ENCODE measurements at regions not wholly inside any gene's neighbourhood (a gene's known extent, or its start where the extent isn't known, plus 50 kb on each side); places are given as distances from the start of the nearest gene placed in this dataset.

DNA sequence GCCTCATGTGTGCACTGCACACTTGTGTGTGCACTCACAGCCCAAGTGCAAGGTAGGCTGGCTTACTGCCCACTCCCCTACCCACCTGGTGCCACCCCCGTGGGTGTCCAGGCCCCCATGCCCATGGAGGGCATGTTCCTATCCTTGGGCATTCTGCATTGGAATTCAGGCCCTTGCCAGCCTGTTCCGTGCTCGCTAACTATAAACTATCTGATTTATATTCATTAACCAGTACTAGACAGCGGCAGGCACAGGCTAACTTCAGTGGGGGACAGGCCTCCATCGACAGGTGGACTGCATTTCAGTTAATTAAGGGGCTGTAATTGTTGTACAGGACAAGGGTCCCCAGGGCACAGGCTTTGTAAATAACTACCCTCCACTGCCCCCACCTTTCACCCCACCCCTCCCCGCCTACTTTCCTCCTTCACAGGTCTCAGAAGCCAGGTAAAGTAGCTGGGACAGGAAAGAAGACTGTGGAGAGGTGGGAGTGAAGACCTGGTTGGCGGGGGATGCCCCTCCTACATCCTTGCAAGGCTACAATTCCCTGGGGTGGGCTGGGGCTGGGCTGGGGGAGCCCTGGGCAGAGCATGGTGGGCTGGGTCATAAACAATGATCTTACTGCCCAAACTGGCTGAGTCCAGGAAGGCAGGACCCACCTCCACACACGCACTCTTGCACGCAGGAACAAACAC, 119.0 kb upstream of the LHX1 start:
- no peaks in the 10 kb centered on the region for H3K9me2 ChIP-seq (replicated peaks; ENCODE audit: control insufficient read depth, low read length)
- no peak overlapping the region for H3K4me2 ChIP-seq (ENCODE audit: low read length)
- no peaks in the 10 kb centered on the region for H3K4me1 ChIP-seq (ENCODE audit: control insufficient read depth, low read length)
- no peaks in the 10 kb centered on the region for H4K20me1 ChIP-seq (ENCODE audit: control insufficient read depth, insufficient read depth, low read depth, low read length)
- no peaks in the 10 kb centered on the region for H3K36me3 ChIP-seq (ENCODE audit: control insufficient read depth, low read length)
- no peaks in the 10 kb centered on the region for H3K27me3 ChIP-seq (ENCODE audit: control insufficient read depth, low read length)
- TF ChIP-seq EZH2phosphoT487 (IDR thresholded peaks at IDR 0.05; ENCODE audit: borderline replicate concordance, low read length) (no peak), CTCF (IDR thresholded peaks at IDR 0.05; ENCODE audit: low read depth, low read length, poor library complexity, severe bottlenecking) (no peak)
- no peaks in the 10 kb centered on the region for H3F3A ChIP-seq (ENCODE audit: control insufficient read depth, insufficient read depth)
- no peak overlapping the region for H3K4me3 ChIP-seq (ENCODE audit: low read length)
- H3K79me2 ChIP-seq (ENCODE audit: control insufficient read depth, low read length) = no peaks in the 10 kb centered on the region
- H3K9me3 ChIP-seq (ENCODE audit: control insufficient read depth, insufficient read depth, low read length) = no peaks in the 10 kb centered on the region
- no peak overlapping the region for H3K27ac ChIP-seq (ENCODE audit: low read depth, low read length)

- TF ChIP-seq EZH2phosphoT487 (IDR thresholded peaks at IDR 0.05; ENCODE audit: borderline replicate concordance, low read length) = no peak
- no peak for TF ChIP-seq CTCF (IDR thresholded peaks at IDR 0.05; ENCODE audit: low read depth, low read length, poor library complexity, severe bottlenecking)
- Histone ChIP-seq H3K4me2 (ENCODE audit: low read length) (no peak overlapping the region), H3F3A (ENCODE audit: control insufficient read depth, insufficient read depth) (no peaks in the 10 kb centered on the region), H3K36me3 (ENCODE audit: control insufficient read depth, low read length) (no peaks in the 10 kb centered on the region), H3K9me2 (replicated peaks; ENCODE audit: control insufficient read depth, low read length) (no peaks in the 10 kb centered on the region), H3K4me1 (ENCODE audit: control insufficient read depth, low read length) (0 out of 2 replicates have a peak, but pooled peaks cover 2% of the 10 kb centered on the region), H3K9me3 (ENCODE audit: control insufficient read depth, insufficient read depth, low read length) (no peaks in the 10 kb centered on the region), H3K4me3 (ENCODE audit: low read length) (no peak overlapping the region), H3K27me3 (ENCODE audit: control insufficient read depth, low read length) (no peaks in the 10 kb centered on the region; the same call in 1 of the 2 replicates), H3K27ac (ENCODE audit: low read depth, low read length) (no peak overlapping the region), H4K20me1 (ENCODE audit: control insufficient read depth, insufficient read depth, low read depth, low read length) (no peaks in the 10 kb centered on the region), H3K79me2 (ENCODE audit: control insufficient read depth, low read length) (no peaks in the 10 kb centered on the region)
These were observed 113.2 kb upstream of the LHX1 start for GRCh38 chr17:36823850-36824677.

GRCh38 chr17:36824678-36825101, 112.6 kb upstream of the LHX1 start:
- Histone ChIP-seq H3K9me3 (ENCODE audit: control insufficient read depth, insufficient read depth, low read length) (no peaks in the 10 kb centered on the region), H4K20me1 (ENCODE audit: control insufficient read depth, insufficient read depth, low read depth, low read length) (no peaks in the 10 kb centered on the region), H3F3A (ENCODE audit: control insufficient read depth, insufficient read depth) (no peaks in the 10 kb centered on the region), H3K4me1 (ENCODE audit: control insufficient read depth, low read length) (0 out of 2 replicates have a peak, but pooled peaks cover 2% of the 10 kb centered on the region), H3K27ac (ENCODE audit: low read depth, low read length) (no peak overlapping the region), H3K79me2 (ENCODE audit: control insufficient read depth, low read length) (no peaks in the 10 kb centered on the region), H3K36me3 (ENCODE audit: control insufficient read depth, low read length) (no peaks in the 10 kb centered on the region), H3K4me2 (ENCODE audit: low read length) (no peak overlapping the region), H3K27me3 (ENCODE audit: control insufficient read depth, low read length) (no peaks in the 10 kb centered on the region; the same call in 1 of the 2 replicates), H3K9me2 (replicated peaks; ENCODE audit: control insufficient read depth, low read length) (no peaks in the 10 kb centered on the region), H3K4me3 (ENCODE audit: low read length) (no peak overlapping the region)
- TF ChIP-seq CTCF (IDR thresholded peaks at IDR 0.05; ENCODE audit: low read depth, low read length, poor library complexity, severe bottlenecking) (no peak), EZH2phosphoT487 (IDR thresholded peaks at IDR 0.05; ENCODE audit: borderline replicate concordance, low read length) (no peak)
